MM.1S (cell line): ENCODE measurements at regions not wholly inside any gene's neighbourhood (a gene's known extent, or its start where the extent isn't known, plus 50 kb on each side); places are given as distances from the start of the nearest gene placed in this dataset.

Source experiments
- DNase-seq: peaks from one replicate; pipeline ENCODE4 v3.0.0-alpha.2; 2015
- H2AFZ ChIP-seq: fragments of 300-600 bp; sonication (generic); 2 replicates; pipeline ENCODE4 v1.6.0; 2016; ENCODE audit warnings: antibody characterized with exemption, low read length
- H3F3A ChIP-seq: fragments of 300-600 bp; sonication (generic); 2 replicates; pipeline ENCODE4 v1.6.1; 2016; ENCODE audit warnings: mild to moderate bottlenecking, antibody characterized with exemption, low read length, moderate library complexity, mixed read lengths; ENCODE audit not compliant: insufficient read depth
- H3K27ac ChIP-seq: fragments of 300-600 bp; sonication (generic); 2 replicates; pipeline ENCODE4 v1.5.1; 2016; ENCODE audit warnings: mild to moderate bottlenecking, low read length
- H3K27me3 ChIP-seq: fragments of 300-600 bp; sonication (generic); replicated peaks from 2 replicates; pipeline ENCODE4 v1.6.0; 2016; ENCODE audit warnings: low read length; ENCODE audit not compliant: insufficient read depth
- H3K36me3 ChIP-seq: fragments of 300-600 bp; sonication (generic); replicated peaks from 2 replicates; pipeline ENCODE4 v1.6.1; 2016; ENCODE audit warnings: mild to moderate bottlenecking, low read length, mixed read lengths; ENCODE audit not compliant: insufficient read depth
- H3K4me1 ChIP-seq: fragments of 300-600 bp; sonication (generic); 2 replicates; pipeline ENCODE4 v1.6.1; 2016; ENCODE audit warnings: low read length, mixed read lengths
- H3K4me2 ChIP-seq: fragments of 300-600 bp; sonication (generic); 2 replicates; pipeline ENCODE4 v1.6.0; 2016; ENCODE audit warnings: low read depth, low read length
- H3K4me3 ChIP-seq: fragments of 300-600 bp; sonication (generic); 2 replicates; pipeline ENCODE4 v1.5.1; 2016; ENCODE audit warnings: low read length, mixed read lengths
- H3K79me2 ChIP-seq: fragments of 300-600 bp; sonication (generic); 2 replicates; pipeline ENCODE4 v1.6.1; 2016; ENCODE audit warnings: mixed run types, low read length, mixed read lengths
- H3K9ac ChIP-seq: fragments of 300-600 bp; sonication (generic); 2 replicates; pipeline ENCODE4 v1.6.1; 2016; ENCODE audit warnings: low read length, mixed read lengths
- H3K9me2 ChIP-seq: fragments of 300-600 bp; sonication (generic); replicated peaks from 2 replicates; pipeline ENCODE4 v1.6.1; 2016; ENCODE audit warnings: mild to moderate bottlenecking, low read length, mixed read lengths; ENCODE audit not compliant: insufficient read depth
- H3K9me3 ChIP-seq: fragments of 300-600 bp; sonication (generic); replicated peaks from 2 replicates; pipeline ENCODE4 v1.6.1; 2016; ENCODE audit warnings: mild to moderate bottlenecking, low read length, mixed read lengths; ENCODE audit not compliant: insufficient read depth
- H4K20me1 ChIP-seq: fragments of 300-600 bp; sonication (generic); 2 replicates; pipeline ENCODE4 v1.6.1; 2016; ENCODE audit warnings: mild to moderate bottlenecking, low read length, moderate library complexity, mixed read lengths; ENCODE audit not compliant: insufficient read depth
- CTCF ChIP-seq: fragments of 300-600 bp; sonication (generic); IDR thresholded peaks from 2 replicates; pipeline ENCODE4 v1.5.1; 2016; ENCODE audit warnings: antibody characterized with exemption, low read length, mixed read lengths
- EZH2 ChIP-seq: fragments of 300-600 bp; sonication (generic); optimal IDR thresholded peaks from 2 replicates; pipeline ENCODE3; 2017; ENCODE audit warnings: low read depth, mild to moderate bottlenecking, antibody characterized with exemption, low read length, mixed read lengths
- EZH2phosphoT487 ChIP-seq: fragments of 300-600 bp; sonication (generic); IDR thresholded peaks from 2 replicates; pipeline ENCODE4 v1.6.1; 2018; ENCODE audit warnings: antibody characterized with exemption, low read length

DNA sequence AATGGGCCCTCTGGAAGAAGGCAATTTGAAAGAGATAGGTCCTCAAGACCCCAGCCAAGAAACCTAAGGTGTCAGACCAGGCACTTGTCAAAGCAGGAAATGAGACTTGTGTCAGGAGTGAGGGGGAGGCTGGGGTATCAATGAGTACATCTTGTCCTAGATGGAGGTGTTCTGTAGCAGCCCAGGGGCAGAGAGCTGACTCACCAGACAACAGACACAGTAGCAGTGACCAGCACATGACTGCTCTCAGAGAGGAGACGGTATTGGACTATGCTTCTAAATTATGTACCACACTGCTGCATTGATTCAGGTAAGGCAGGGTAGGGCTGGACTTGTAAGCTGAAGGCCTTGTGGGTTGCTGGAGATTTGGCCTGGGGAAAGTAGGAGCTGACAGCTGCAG, 551.2 kb upstream of the KLF4 start:
- Histone ChIP-seq H2AFZ (no peak overlapping the region), H3K27ac (no peak overlapping the region), H3K4me3 (no peak overlapping the region), H4K20me1 (no peaks in the 10 kb centered on the region), H3F3A (no peaks in the 10 kb centered on the region), H3K9me3 (0 out of 2 replicates have a peak, but pooled peaks cover 4% of the 10 kb centered on the region), H3K4me2 (no peak overlapping the region), H3K9me2 (no peaks in the 10 kb centered on the region), H3K9ac (no peak overlapping the region), H3K4me1 (no peaks in the 10 kb centered on the region), H3K79me2 (no peaks in the 10 kb centered on the region), H3K27me3 (no peaks in the 10 kb centered on the region), H3K36me3 (no peaks in the 10 kb centered on the region)
- TF ChIP-seq EZH2phosphoT487 = no peak
- TF ChIP-seq CTCF = no peak
- TF ChIP-seq EZH2 = no peak
- DNase-seq = no peak

GRCh38 chr9:108039493-108039892, 549.9 kb upstream of the KLF4 start:
- Histone ChIP-seq H3K27me3 (no peaks in the 10 kb centered on the region), H3K9ac (no peak overlapping the region), H4K20me1 (no peaks in the 10 kb centered on the region), H3K4me2 (no peak overlapping the region), H3K4me1 (no peaks in the 10 kb centered on the region), H3K9me3 (0 out of 2 replicates have a peak, but pooled peaks cover 4% of the 10 kb centered on the region), H3K79me2 (no peaks in the 10 kb centered on the region), H3F3A (no peaks in the 10 kb centered on the region), H3K27ac (no peak overlapping the region), H3K9me2 (no peaks in the 10 kb centered on the region), H3K36me3 (no peaks in the 10 kb centered on the region), H2AFZ (no peak overlapping the region), H3K4me3 (no peak overlapping the region)
- DNase-seq = no peak
- TF ChIP-seq CTCF (no peak), EZH2phosphoT487 (no peak), EZH2 (no peak)

DNA sequence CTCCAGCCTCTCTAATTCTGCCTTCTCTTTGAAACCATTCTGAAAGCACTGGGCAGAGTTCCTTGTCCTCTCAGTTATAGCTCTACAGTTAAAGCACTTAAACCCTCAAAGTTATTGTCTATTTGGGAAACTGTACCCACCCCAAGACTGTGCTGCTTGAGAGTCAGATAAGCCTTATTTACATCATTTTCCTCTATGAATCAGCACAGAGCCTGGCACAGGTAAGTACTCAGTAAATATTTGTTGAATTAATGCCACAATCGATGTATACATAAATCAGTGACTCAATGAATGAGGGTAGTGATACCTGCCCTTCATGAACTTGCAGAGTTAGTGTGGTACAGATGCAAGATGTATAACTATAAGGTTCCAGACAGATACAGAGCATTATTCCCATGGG, 549.4 kb upstream of the KLF4 start:
- Histone ChIP-seq H3K27me3 (no peaks in the 10 kb centered on the region), H3K27ac (no peak overlapping the region), H3K9me2 (no peaks in the 10 kb centered on the region), H4K20me1 (no peaks in the 10 kb centered on the region), H2AFZ (no peak overlapping the region), H3F3A (no peaks in the 10 kb centered on the region), H3K9me3 (0 out of 2 replicates have a peak, but pooled peaks cover 4% of the 10 kb centered on the region), H3K36me3 (no peaks in the 10 kb centered on the region), H3K9ac (no peak overlapping the region), H3K4me1 (no peaks in the 10 kb centered on the region), H3K4me2 (no peak overlapping the region), H3K4me3 (no peak overlapping the region), H3K79me2 (no peaks in the 10 kb centered on the region)
- TF ChIP-seq CTCF (no peak), EZH2 (no peak), EZH2phosphoT487 (no peak)
- DNase-seq = no peak

DNA sequence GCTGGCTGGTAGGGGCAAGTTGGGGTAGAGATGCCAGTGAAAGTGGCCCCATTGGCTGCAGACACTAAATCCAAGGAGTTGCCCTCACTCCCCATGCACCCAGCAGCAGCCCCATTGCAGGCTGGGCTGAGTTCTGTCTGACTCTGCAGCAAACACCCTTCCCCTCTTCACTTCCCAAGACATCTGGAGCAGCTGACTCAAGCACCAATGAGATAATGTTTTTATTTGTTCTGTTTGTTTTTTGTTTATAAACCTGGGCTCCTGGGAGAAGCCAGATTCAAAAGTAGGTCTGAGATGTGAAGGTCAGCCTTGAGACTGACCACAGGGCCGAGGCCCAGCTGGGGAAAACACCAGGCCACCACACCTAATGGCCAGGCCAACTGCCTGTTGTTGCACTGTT, 545.9 kb upstream of the KLF4 start:
- Histone ChIP-seq H4K20me1 (no peaks in the 10 kb centered on the region), H3K9me3 (no peaks in the 10 kb centered on the region), H3K27me3 (no peaks in the 10 kb centered on the region), H3K27ac (no peak overlapping the region), H3K4me1 (no peaks in the 10 kb centered on the region), H3K36me3 (no peaks in the 10 kb centered on the region), H3K9me2 (no peaks in the 10 kb centered on the region), H3K9ac (no peak overlapping the region), H3K4me2 (no peak overlapping the region), H2AFZ (no peak overlapping the region), H3K79me2 (no peaks in the 10 kb centered on the region), H3K4me3 (no peak overlapping the region), H3F3A (no peaks in the 10 kb centered on the region)
- no peak for TF ChIP-seq EZH2phosphoT487
- TF ChIP-seq EZH2 = no peak
- TF ChIP-seq CTCF = no peak
- no peak for DNase-seq
